ENCODE measurements at regions not wholly inside any gene's neighbourhood (a gene's known extent, or its start where the extent isn't known, plus 50 kb on each side); places are given as distances from the start of the nearest gene placed in this dataset.

DNA sequence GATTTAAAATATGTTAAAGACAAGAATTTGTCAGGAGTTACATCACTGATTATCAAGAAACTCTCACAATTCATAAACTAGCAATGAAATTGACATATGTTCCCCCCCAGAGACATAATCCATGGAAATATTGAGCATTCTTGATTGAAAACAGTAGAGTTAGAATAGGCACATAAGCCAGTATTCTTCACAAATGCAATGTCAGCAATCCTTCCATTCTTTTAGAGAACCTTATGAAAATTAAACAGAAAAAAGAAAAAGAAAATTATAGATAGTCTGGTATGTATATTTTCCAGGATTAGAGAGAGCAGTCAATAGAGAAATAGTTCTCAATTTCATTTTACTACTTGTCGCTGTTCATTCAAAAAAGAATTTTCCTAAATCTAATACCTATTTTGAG is 458.4 kb downstream of the EFNB2 start:
- TF ChIP-seq, protein P1, sequence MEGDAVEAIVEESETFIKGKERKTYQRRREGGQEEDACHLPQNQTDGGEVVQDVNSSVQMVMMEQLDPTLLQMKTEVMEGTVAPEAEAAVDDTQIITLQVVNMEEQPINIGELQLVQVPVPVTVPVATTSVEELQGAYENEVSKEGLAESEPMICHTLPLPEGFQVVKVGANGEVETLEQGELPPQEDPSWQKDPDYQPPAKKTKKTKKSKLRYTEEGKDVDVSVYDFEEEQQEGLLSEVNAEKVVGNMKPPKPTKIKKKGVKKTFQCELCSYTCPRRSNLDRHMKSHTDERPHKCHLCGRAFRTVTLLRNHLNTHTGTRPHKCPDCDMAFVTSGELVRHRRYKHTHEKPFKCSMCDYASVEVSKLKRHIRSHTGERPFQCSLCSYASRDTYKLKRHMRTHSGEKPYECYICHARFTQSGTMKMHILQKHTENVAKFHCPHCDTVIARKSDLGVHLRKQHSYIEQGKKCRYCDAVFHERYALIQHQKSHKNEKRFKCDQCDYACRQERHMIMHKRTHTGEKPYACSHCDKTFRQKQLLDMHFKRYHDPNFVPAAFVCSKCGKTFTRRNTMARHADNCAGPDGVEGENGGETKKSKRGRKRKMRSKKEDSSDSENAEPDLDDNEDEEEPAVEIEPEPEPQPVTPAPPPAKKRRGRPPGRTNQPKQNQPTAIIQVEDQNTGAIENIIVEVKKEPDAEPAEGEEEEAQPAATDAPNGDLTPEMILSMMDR (IDR thresholded peaks at IDR 0.05; ENCODE audit: low read length) = no peak
- no peak for TF ChIP-seq EZH2 (IDR thresholded peaks at IDR 0.05; ENCODE audit: borderline replicate concordance, low read length)
